Gastroesophageal sphincter (tissue), 4 donors: ENCODE measurements at regions not wholly inside any gene's neighbourhood (a gene's known extent, or its start where the extent isn't known, plus 50 kb on each side); places are given as distances from the start of the nearest gene placed in this dataset.

Source experiments
- ATAC-seq: fragments of 150-250 bp; one replicate; pipeline ENCODE4 v1.9.1; 2016; ENCODE audit warnings: mild to moderate bottlenecking, moderate library complexity
- H3K27ac ChIP-seq, 4 donors: fragments of 200-600 bp; sonication (generic) in 3 of 4; 1 replicate in 3 of 4; 2 replicates in 1 of 4; pipeline ENCODE4 v1.5.1; 2016 to 2019
- H3K27me3 ChIP-seq: fragments of 200-600 bp; sonication (generic); one replicate; pipeline ENCODE4 v1.5.1; 2019
- H3K36me3 ChIP-seq, 2 donors: fragments of 200-600 bp; sonication (generic); one replicate each; pipeline ENCODE4 v1.5.1; 2019; ENCODE audit warnings: control low read depth in 1 of 2
- H3K4me1 ChIP-seq, 3 donors: fragments of 200-600 bp; sonication (generic); 1 replicate in 2 of 3; 2 replicates in 1 of 3; pipeline ENCODE4 v1.5.1; 2016 to 2019; ENCODE audit warnings: control low read depth in 2 of 3
- H3K4me3 ChIP-seq, 2 donors: fragments of 200-600 bp; sonication (generic); one replicate each; pipeline ENCODE4 v1.5.1; 2019; ENCODE audit warnings: mild to moderate bottlenecking in 1 of 2, moderate library complexity in 1 of 2
- H3K9me3 ChIP-seq, 3 donors: fragments of 200-600 bp; sonication (generic); one replicate each; pipeline ENCODE4 v1.5.1; 2017 to 2019; ENCODE audit warnings: control low read depth in 2 of 3
- EP300 ChIP-seq: sonication (generic); formaldehyde crosslinking; IDR thresholded peaks from one replicate; pipeline ENCODE4 v1.6.1; 2017; ENCODE audit warnings: antibody characterized with exemption, mild to moderate bottlenecking
- POLR2A ChIP-seq, 2 donors: fragments of 450-650 bp; IDR thresholded peaks; one replicate each; pipeline ENCODE4 v1.6.1; 2017; ENCODE audit warnings: antibody characterized with exemption in 2 of 2, mild to moderate bottlenecking in 2 of 2, moderate library complexity in 1 of 2
- POLR2AphosphoS5 ChIP-seq: sonication (generic); formaldehyde crosslinking; IDR thresholded peaks from one replicate; pipeline ENCODE4 v1.6.1; 2017; ENCODE audit warnings: antibody characterized with exemption
- WGBS, 2 donors: methylation state at CpG; one replicate each; pipeline ENCODE4 v1.1.5; 2018; ENCODE audit warnings: low coverage in 1 of 2; 5-methylcytosine and 5-hydroxymethylcytosine counted together
- TF ChIP-seq, protein P1 (sequence below), 4 experiments: fragments of 200-600 bp in 2 of 4; fragments of 450-650 bp in 2 of 4; sonication (generic) in 1 of 4; IDR thresholded peaks; one replicate each; pipeline ENCODE4 v1.5.1; 2017 to 2019; ENCODE audit warnings: antibody characterized with exemption in 4 of 4, mild to moderate bottlenecking in 2 of 4, moderate library complexity in 2 of 4

DNA sequence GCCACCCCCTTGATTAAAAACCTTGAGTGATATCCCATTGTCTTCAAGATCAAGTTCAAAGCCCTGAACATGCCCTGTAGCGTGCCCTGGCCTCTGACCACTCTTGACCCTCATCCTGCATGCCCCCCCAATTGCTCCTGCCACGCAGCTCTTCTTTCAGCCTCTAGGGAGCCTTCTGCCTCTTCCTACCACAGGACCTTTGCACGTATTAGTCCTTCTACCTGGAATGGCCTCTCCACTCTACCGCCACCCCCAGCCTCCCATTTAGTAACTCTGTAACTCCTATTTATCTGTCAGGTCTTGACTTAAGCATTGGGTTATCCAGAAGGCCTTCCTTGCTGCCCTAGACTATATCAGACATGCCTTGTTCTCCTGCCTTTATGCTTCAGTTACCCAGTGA lies 203.6 kb downstream of the TRIM29 start:
- Histone ChIP-seq H3K4me1 (no peaks in the 10 kb centered on the region), H3K36me3 (no peaks in the 10 kb centered on the region), H3K9me3 (no peaks in the 10 kb centered on the region), H3K4me3 (no peak overlapping the region), H3K27me3 (peaks cover 60% of the 10 kb centered on the region), H3K27ac (no peak overlapping the region)
- no peak for ATAC-seq
- WGBS, 2 donors: 84 to 88% methylated on average over 3 to 4 of the region's 4 CpGs
- TF ChIP-seq POLR2AphosphoS5 (no peak), EP300 (no peak), POLR2A (IDR thresholded peaks at IDR 0.05) (no peak)
- TF ChIP-seq, protein P1, sequence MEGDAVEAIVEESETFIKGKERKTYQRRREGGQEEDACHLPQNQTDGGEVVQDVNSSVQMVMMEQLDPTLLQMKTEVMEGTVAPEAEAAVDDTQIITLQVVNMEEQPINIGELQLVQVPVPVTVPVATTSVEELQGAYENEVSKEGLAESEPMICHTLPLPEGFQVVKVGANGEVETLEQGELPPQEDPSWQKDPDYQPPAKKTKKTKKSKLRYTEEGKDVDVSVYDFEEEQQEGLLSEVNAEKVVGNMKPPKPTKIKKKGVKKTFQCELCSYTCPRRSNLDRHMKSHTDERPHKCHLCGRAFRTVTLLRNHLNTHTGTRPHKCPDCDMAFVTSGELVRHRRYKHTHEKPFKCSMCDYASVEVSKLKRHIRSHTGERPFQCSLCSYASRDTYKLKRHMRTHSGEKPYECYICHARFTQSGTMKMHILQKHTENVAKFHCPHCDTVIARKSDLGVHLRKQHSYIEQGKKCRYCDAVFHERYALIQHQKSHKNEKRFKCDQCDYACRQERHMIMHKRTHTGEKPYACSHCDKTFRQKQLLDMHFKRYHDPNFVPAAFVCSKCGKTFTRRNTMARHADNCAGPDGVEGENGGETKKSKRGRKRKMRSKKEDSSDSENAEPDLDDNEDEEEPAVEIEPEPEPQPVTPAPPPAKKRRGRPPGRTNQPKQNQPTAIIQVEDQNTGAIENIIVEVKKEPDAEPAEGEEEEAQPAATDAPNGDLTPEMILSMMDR (IDR thresholded peaks at IDR 0.05): no peak

DNA sequence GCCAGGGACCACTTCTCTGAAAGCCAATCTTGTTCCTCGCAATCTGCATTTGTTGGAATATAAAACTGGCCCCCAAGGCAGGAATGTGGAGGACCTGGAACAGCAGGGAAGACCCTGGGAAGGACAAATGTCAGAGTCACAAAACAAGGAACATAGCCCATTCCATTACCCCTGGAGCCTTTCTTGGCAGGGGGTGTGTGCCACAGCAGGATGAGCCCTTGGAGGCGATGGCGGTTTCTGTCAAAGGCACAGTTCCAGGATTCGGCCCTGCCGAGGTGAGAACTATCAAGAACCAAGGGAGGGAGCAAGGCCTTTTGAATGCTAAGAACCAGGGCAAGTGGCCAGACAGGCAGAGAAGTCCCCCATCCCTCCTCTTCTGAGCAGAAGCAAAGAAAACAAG lies 204.3 kb downstream of the TRIM29 start:
- H3K4me1 ChIP-seq: no peaks in the 10 kb centered on the region
- no peak overlapping the region for H3K27ac ChIP-seq
- no peaks in the 10 kb centered on the region for H3K9me3 ChIP-seq
- no peak overlapping the region for H3K4me3 ChIP-seq
- H3K36me3 ChIP-seq: no peaks in the 10 kb centered on the region
- H3K27me3 ChIP-seq: peaks cover 59% of the 10 kb centered on the region
- TF ChIP-seq POLR2AphosphoS5: no peak
- TF ChIP-seq, protein P1 (IDR thresholded peaks at IDR 0.05): no peak
- no peak for TF ChIP-seq EP300
- no peak for TF ChIP-seq POLR2A (IDR thresholded peaks at IDR 0.05)
- no peak for ATAC-seq
- 8 to 26% methylated on average over 2 to 5 of the region's 5 CpGs for WGBS, 2 donors

- no peak for ATAC-seq
- no peaks in the 10 kb centered on the region for H3K4me1 ChIP-seq
- no peak for TF ChIP-seq POLR2AphosphoS5
- TF ChIP-seq, protein P1 (IDR thresholded peaks at IDR 0.05): no peak
- TF ChIP-seq POLR2A (IDR thresholded peaks at IDR 0.05): no peak
- TF ChIP-seq EP300: no peak
- H3K36me3 ChIP-seq: no peaks in the 10 kb centered on the region
- H3K4me3 ChIP-seq: no peak overlapping the region
- no peak overlapping the region for H3K27ac ChIP-seq
- H3K9me3 ChIP-seq: no peaks in the 10 kb centered on the region
- 15% methylated on average over 4 of the region's 9 CpGs; no CpG with 5 or more reads in 1 of the 2 donors for WGBS, 2 donors
- peaks cover 59% of the 10 kb centered on the region for H3K27me3 ChIP-seq
These were observed 204.0 kb upstream of the NECTIN1 start for GRCh38 chr11:119932828-119933562.

- Histone ChIP-seq H3K27me3 (peaks cover 52% of the 10 kb centered on the region), H3K36me3 (no peaks in the 10 kb centered on the region), H3K4me1 (no peaks in the 10 kb centered on the region), H3K9me3 (no peaks in the 10 kb centered on the region), H3K27ac (no peak overlapping the region), H3K4me3 (no peak overlapping the region)
- TF ChIP-seq EP300 (no peak), POLR2AphosphoS5 (no peak), POLR2A (IDR thresholded peaks at IDR 0.05) (no peak)
- TF ChIP-seq, protein P1 (IDR thresholded peaks at IDR 0.05): no peak
- no peak for ATAC-seq
- 66 to 70% methylated on average over 3 to 4 of the region's 4 CpGs for WGBS, 2 donors
These were observed 199.0 kb upstream of the NECTIN1 start for GRCh38 chr11:119928047-119928446.

DNA sequence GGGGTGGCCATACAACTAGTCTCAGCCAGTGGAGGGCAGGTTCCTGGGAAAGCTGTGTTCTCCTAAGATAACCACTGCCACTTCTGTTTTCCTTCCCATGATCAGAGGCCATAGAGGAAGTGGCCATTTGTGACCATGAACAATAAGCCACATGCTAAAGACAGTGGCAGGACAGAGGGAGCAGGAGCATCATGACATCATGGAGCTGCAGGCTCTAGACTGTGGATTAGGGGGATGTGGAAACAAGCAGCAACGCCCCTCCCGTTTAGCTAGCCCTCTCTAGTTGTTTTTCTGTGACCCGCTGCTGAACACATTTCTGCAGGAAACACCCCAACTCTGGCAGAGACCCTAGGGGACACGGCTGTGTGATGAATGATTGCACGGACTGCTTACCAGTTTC lies 195.0 kb upstream of the NECTIN1 start:
- TF ChIP-seq POLR2AphosphoS5 (no peak), POLR2A (IDR thresholded peaks at IDR 0.05) (no peak), EP300 (no peak)
- TF ChIP-seq, protein P1 (IDR thresholded peaks at IDR 0.05): no peak
- ATAC-seq: no peak

More for the DNA sequence above, 195.0 kb upstream of the NECTIN1 start:
- H3K4me3 ChIP-seq: no peak overlapping the region
- H3K27me3 ChIP-seq: peaks cover 69% of the 10 kb centered on the region
- H3K9me3 ChIP-seq: no peaks in the 10 kb centered on the region
- H3K36me3 ChIP-seq: no peaks in the 10 kb centered on the region
- H3K27ac ChIP-seq: no peak overlapping the region
- H3K4me1 ChIP-seq: no peaks in the 10 kb centered on the region
- WGBS, 2 donors: 57 to 72% methylated on average over 4 to 5 of the region's 5 CpGs
